ENCODE measurements at regions not wholly inside any gene's neighbourhood (a gene's known extent, or its start where the extent isn't known, plus 50 kb on each side); places are given as distances from the start of the nearest gene placed in this dataset.

GRCh38 chr13:54287062-54287764 is 1258.6 kb downstream of the OLFM4 start:
- no peak for TF ChIP-seq CTCF (IDR thresholded peaks at IDR 0.05)
- TF ChIP-seq POLR2A (IDR thresholded peaks at IDR 0.05), result no peak

Measured in heart left ventricle (tissue), 13 donors.